ENCODE measurements at regions not wholly inside any gene's neighbourhood (a gene's known extent, or its start where the extent isn't known, plus 50 kb on each side); places are given as distances from the start of the nearest gene placed in this dataset.

- H3K27ac Mint-ChIP-seq (ENCODE audit: unreplicated experiment) = no peak overlapping the region
- CTCF ChIA-PET = no interaction called here
- no peaks in the 10 kb centered on the region for H3K4me1 Mint-ChIP-seq (ENCODE audit: low read depth, unreplicated experiment)
- no peaks in the 10 kb centered on the region for H3K27me3 Mint-ChIP-seq (ENCODE audit: unreplicated experiment)
- intact Hi-C loops (cut with micrococcal nuclease; ENCODE audit: unreplicated experiment) = no loop called here
- H3K36me3 Mint-ChIP-seq (ENCODE audit: insufficient read depth, unreplicated experiment) = no peaks in the 10 kb centered on the region
- H3K4me3 Mint-ChIP-seq (ENCODE audit: low read depth, unreplicated experiment) = no peak overlapping the region
- no TSS peak for BruUV-seq (replicated peaks)
- no peaks in the 10 kb centered on the region for H3K9me3 Mint-ChIP-seq (ENCODE audit: low read depth, unreplicated experiment)
- no peak for DNase-seq
- TF ChIP-seq CTCF (IDR thresholded peaks at IDR 0.05; ENCODE audit: unreplicated experiment) = no peak
Measured at GRCh38 chr16:72645538-72645937, 402.4 kb downstream of the ZFHX3 start.

- Mint-ChIP-seq H3K4me1 (ENCODE audit: low read depth, unreplicated experiment) (no peaks in the 10 kb centered on the region), H3K9me3 (ENCODE audit: low read depth, unreplicated experiment) (no peaks in the 10 kb centered on the region), H3K36me3 (ENCODE audit: insufficient read depth, unreplicated experiment) (no peaks in the 10 kb centered on the region), H3K27ac (ENCODE audit: unreplicated experiment) (no peak overlapping the region), H3K4me3 (ENCODE audit: low read depth, unreplicated experiment) (no peak overlapping the region), H3K27me3 (ENCODE audit: unreplicated experiment) (no peaks in the 10 kb centered on the region)
- no peak for TF ChIP-seq CTCF (IDR thresholded peaks at IDR 0.05; ENCODE audit: unreplicated experiment)
- CTCF ChIA-PET = no interaction called here
- DNase-seq = no peak
- intact Hi-C loops (cut with micrococcal nuclease; ENCODE audit: unreplicated experiment) = no loop called here
- BruUV-seq (replicated peaks) = no TSS peak
Measured at GRCh38 chr16:72644911-72645310, 403.0 kb downstream of the ZFHX3 start.

- CTCF ChIA-PET = no interaction called here
- intact Hi-C loops (cut with micrococcal nuclease; ENCODE audit: unreplicated experiment) = no loop called here
- no peak for TF ChIP-seq CTCF (IDR thresholded peaks at IDR 0.05; ENCODE audit: unreplicated experiment)
- no TSS peak for BruUV-seq (replicated peaks)
- Mint-ChIP-seq H3K9me3 (ENCODE audit: low read depth, unreplicated experiment) (peaks cover 6% of the 10 kb centered on the region), H3K4me3 (ENCODE audit: low read depth, unreplicated experiment) (no peak overlapping the region), H3K36me3 (ENCODE audit: insufficient read depth, unreplicated experiment) (peaks cover 8% of the 10 kb centered on the region), H3K27ac (ENCODE audit: unreplicated experiment) (no peak overlapping the region), H3K27me3 (ENCODE audit: unreplicated experiment) (no peaks in the 10 kb centered on the region), H3K4me1 (ENCODE audit: low read depth, unreplicated experiment) (peaks cover 8% of the 10 kb centered on the region)
- DNase-seq = no peak
Measured at GRCh38 chr16:72639494-72639893, 408.4 kb downstream of the ZFHX3 start.

- Mint-ChIP-seq H3K36me3 (ENCODE audit: insufficient read depth, unreplicated experiment) (peaks cover 8% of the 10 kb centered on the region), H3K9me3 (ENCODE audit: low read depth, unreplicated experiment) (peaks cover 6% of the 10 kb centered on the region), H3K4me3 (ENCODE audit: low read depth, unreplicated experiment) (no peak overlapping the region), H3K27me3 (ENCODE audit: unreplicated experiment) (no peaks in the 10 kb centered on the region), H3K4me1 (ENCODE audit: low read depth, unreplicated experiment) (peaks cover 8% of the 10 kb centered on the region), H3K27ac (ENCODE audit: unreplicated experiment) (no peak overlapping the region)
- no TSS peak for BruUV-seq (replicated peaks)
- CTCF ChIA-PET = no interaction called here
- intact Hi-C loops (cut with micrococcal nuclease; ENCODE audit: unreplicated experiment) = no loop called here
- no peak for TF ChIP-seq CTCF (IDR thresholded peaks at IDR 0.05; ENCODE audit: unreplicated experiment)
- no peak for DNase-seq
Measured at GRCh38 chr16:72637306-72637705, 410.6 kb downstream of the ZFHX3 start.
